Type B pancreatic cell (in vitro differentiated cells): ENCODE measurements at regions not wholly inside any gene's neighbourhood (a gene's known extent, or its start where the extent isn't known, plus 50 kb on each side); places are given as distances from the start of the nearest gene placed in this dataset.

Experiments
- DNase-seq: peaks from one replicate; pipeline ENCODE4 v3.0.0; 2021; ENCODE audit warnings: mixed read lengths; ENCODE audit not compliant: unreplicated experiment; ENCODE audit errors: extremely low spot score
- H3K27ac Mint-ChIP-seq: 2 replicates; pipeline ENCODE4 v1.8.0; 2021; ENCODE audit warnings: mild to moderate bottlenecking, mixed read lengths
- H3K27me3 Mint-ChIP-seq: 2 replicates; pipeline ENCODE4 v1.8.0; 2021; ENCODE audit warnings: mixed read lengths
- H3K36me3 Mint-ChIP-seq: 2 replicates; pipeline ENCODE4 v1.8.0; 2021; ENCODE audit warnings: mixed read lengths
- H3K4me1 Mint-ChIP-seq: one replicate; pipeline ENCODE4 v1.8.0; 2021; ENCODE audit warnings: mixed read lengths; ENCODE audit not compliant: unreplicated experiment
- H3K4me3 Mint-ChIP-seq: 2 replicates; pipeline ENCODE4 v1.8.0; 2021; ENCODE audit warnings: mild to moderate bottlenecking, mixed read lengths
- H3K9me3 Mint-ChIP-seq: 2 replicates; pipeline ENCODE4 v1.8.0; 2021; ENCODE audit warnings: mixed read lengths
- CTCF ChIP-seq: fragments of 200-600 bp; sonication (generic); conservative IDR thresholded peaks from 2 replicates; pipeline ENCODE4 v1.5.0; 2021; ENCODE audit warnings: antibody characterized with exemption, mild to moderate bottlenecking

DNA sequence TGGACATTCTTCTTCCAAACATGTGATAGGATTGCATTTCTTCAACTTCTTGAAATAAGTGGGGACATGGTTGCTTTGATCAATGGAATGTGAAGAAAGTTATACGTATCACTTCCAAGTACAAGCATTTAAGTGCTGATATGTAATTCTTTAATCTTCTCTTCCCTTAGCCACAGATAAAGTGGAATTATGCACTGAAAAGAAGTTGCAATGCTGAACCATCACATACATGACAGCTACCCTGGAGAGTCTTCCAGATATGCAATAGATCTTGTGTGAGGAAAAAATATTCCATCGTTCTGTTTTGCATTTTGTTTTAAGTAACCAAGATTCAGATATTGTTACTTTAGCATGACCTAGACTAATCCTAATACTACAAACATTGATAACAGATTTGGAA is 674.3 kb downstream of the NSUN3 start:
- no peak overlapping the region for H3K4me3 Mint-ChIP-seq
- no peak overlapping the region for H3K27ac Mint-ChIP-seq
- peaks cover 18% of the 10 kb centered on the region for H3K27me3 Mint-ChIP-seq

DNA sequence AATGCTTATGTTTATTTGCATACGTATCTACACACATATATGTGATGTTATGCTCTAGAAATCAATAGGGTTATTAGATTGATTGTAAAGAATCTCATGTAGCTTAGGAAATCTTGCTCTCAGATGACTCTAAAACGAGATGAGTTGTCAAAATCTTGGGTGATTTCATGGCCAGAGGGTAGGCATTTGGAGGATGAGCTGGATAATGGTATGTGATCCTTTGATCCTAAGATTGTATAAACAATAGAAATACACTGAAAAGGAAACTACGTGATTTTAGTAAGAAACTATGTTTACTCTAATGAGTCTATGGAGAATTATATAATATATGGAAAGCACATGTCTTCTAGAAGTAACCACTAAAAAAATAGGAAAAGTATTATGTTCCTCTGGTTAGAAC is 676.6 kb downstream of the NSUN3 start:
- TF ChIP-seq CTCF: no peak
- Mint-ChIP-seq H3K4me3 (no peak overlapping the region), H3K27ac (no peak overlapping the region), H3K9me3 (peaks cover 5% of the 10 kb centered on the region), H3K36me3 (no peaks in the 10 kb centered on the region), H3K4me1 (no peaks in the 10 kb centered on the region), H3K27me3 (peaks cover 18% of the 10 kb centered on the region)
- no peak for DNase-seq

More for the DNA sequence above, 674.3 kb downstream of the NSUN3 start:
- H3K9me3 Mint-ChIP-seq: no peaks in the 10 kb centered on the region
- no peaks in the 10 kb centered on the region for H3K36me3 Mint-ChIP-seq
- no peak for TF ChIP-seq CTCF
- peaks cover 3% of the 10 kb centered on the region for H3K4me1 Mint-ChIP-seq
- DNase-seq: no peak

GRCh38 chr3:94758751-94759150 is 695.9 kb downstream of the NSUN3 start:
- Mint-ChIP-seq H3K4me3 (no peak overlapping the region), H3K27ac (no peak overlapping the region), H3K36me3 (no peaks in the 10 kb centered on the region), H3K4me1 (no peaks in the 10 kb centered on the region), H3K9me3 (peaks cover 2% of the 10 kb centered on the region), H3K27me3 (no peaks in the 10 kb centered on the region)
- TF ChIP-seq CTCF: no peak
- DNase-seq: no peak

DNA sequence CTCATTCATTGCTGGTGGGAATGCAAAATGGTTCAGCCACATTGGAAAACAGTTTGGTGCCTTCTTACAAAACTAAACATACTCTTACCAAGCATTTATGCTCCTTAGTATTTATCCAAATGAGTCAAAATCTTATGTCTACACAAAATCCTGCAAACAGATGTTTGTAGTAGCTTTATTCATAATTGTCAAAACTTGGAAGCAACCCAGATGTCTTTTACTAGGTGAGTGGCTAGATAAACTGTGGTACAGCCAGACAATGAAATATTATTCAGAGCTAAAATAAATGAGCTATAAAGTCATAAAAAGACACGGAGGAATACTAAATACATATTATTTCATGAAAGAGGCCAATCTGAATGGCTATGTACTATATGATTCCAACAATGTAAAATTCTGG is 709.5 kb downstream of the NSUN3 start:
- Mint-ChIP-seq H3K4me1 (no peaks in the 10 kb centered on the region), H3K36me3 (no peaks in the 10 kb centered on the region), H3K27ac (no peak overlapping the region), H3K4me3 (no peak overlapping the region), H3K9me3 (no peaks in the 10 kb centered on the region), H3K27me3 (peaks cover 3% of the 10 kb centered on the region)
- no peak for TF ChIP-seq CTCF
- DNase-seq: no peak

DNA sequence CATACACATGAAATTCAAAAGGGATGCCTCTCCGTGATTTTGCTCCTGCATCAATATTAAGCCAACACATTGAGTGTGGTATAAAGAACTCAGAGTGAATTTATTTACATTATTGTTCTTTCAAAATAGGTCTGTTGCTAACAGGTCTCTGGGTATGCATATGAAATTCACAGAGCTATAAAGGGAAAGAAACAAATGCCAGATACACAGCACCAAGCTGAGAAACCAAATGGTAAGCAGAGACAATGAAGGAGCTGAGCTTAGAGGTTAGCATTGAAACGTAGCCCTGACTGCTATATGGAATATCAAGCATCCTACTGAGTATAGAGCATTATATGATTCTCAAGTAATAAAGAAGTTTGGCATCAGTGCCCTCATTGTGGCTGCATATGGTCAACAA is 712.9 kb downstream of the NSUN3 start:
- Mint-ChIP-seq H3K9me3 (no peaks in the 10 kb centered on the region), H3K27me3 (peaks cover 3% of the 10 kb centered on the region), H3K27ac (no peak overlapping the region), H3K4me1 (no peaks in the 10 kb centered on the region), H3K4me3 (no peak overlapping the region), H3K36me3 (no peaks in the 10 kb centered on the region)
- no peak for TF ChIP-seq CTCF
- DNase-seq: no peak

DNA sequence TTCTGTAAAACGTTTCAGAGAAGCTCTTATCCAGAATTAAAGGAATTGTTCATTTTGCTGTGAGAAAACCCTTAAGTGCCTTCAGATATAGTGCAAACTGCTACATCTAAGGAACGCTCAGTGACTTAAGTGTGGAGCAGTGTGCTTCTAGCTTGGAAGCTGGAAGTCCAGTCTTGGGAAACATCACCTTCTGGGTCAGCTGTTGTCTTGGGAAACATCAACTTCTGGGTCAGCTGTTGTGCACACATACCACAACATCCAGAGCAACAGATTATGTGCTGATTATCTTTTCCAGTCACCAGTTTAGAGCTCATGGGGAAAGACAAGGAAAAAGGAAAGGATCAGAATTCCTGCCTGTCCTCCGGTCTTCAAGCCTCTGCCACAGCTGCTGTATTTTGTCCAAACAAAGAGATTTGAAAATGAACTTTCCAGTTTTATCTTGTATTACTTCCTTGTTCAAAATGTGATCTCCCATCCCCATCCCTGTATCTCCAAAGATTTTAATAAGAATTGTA is 713.6 kb downstream of the NSUN3 start:
- no peak overlapping the region for H3K4me3 Mint-ChIP-seq
- no peaks in the 10 kb centered on the region for H3K4me1 Mint-ChIP-seq
- DNase-seq: no peak
- H3K36me3 Mint-ChIP-seq: no peaks in the 10 kb centered on the region
- H3K9me3 Mint-ChIP-seq: no peaks in the 10 kb centered on the region
- peaks cover 3% of the 10 kb centered on the region for H3K27me3 Mint-ChIP-seq
- no peak for TF ChIP-seq CTCF
- H3K27ac Mint-ChIP-seq: no peak overlapping the region
